Neural progenitor cell (in vitro differentiated cells): ENCODE measurements at regions not wholly inside any gene's neighbourhood (a gene's known extent, or its start where the extent isn't known, plus 50 kb on each side); places are given as distances from the start of the nearest gene placed in this dataset.

Experiments
- DNase-seq: peaks from one replicate; pipeline ENCODE4 v3.0.0-alpha.2; 2016; ENCODE audit warnings: low spot score
- H2AFZ ChIP-seq: fragments of 200-600 bp; sonication (generic); replicated peaks from 2 replicates; pipeline ENCODE4 v1.6.1; 2016; ENCODE audit warnings: antibody characterized with exemption
- H3F3A ChIP-seq: fragments of 200-600 bp; sonication (generic); 2 replicates; pipeline ENCODE4 v1.6.1; 2016; ENCODE audit warnings: antibody characterized with exemption, low read depth
- H3K27ac ChIP-seq: fragments of 200-600 bp; sonication (generic); 2 replicates; pipeline ENCODE4 v1.5.1; 2016; ENCODE audit warnings: mild to moderate bottlenecking
- H3K27me3 ChIP-seq: fragments of 200-600 bp; sonication (generic); 2 replicates; pipeline ENCODE4 v1.6.1; 2016; ENCODE audit warnings: mild to moderate bottlenecking, moderate library complexity
- H3K36me3 ChIP-seq: fragments of 200-600 bp; sonication (generic); 2 replicates; pipeline ENCODE4 v1.5.1; 2016
- H3K4me1 ChIP-seq: fragments of 200-600 bp; sonication (generic); 2 replicates; pipeline ENCODE4 v1.6.1; 2016; ENCODE audit warnings: mixed run types
- H3K4me2 ChIP-seq: fragments of 200-600 bp; sonication (generic); 2 replicates; pipeline ENCODE4 v1.6.1; 2016
- H3K4me3 ChIP-seq: fragments of 200-600 bp; sonication (generic); 2 replicates; pipeline ENCODE4 v1.5.1; 2016
- H3K79me2 ChIP-seq: fragments of 200-600 bp; sonication (generic); 2 replicates; pipeline ENCODE4 v1.6.1; 2016; ENCODE audit warnings: low read depth
- H3K9ac ChIP-seq: fragments of 200-600 bp; sonication (generic); 2 replicates; pipeline ENCODE4 v1.6.1; 2016
- H3K9me3 ChIP-seq: fragments of 200-600 bp; sonication (generic); 2 replicates; pipeline ENCODE4 v1.5.1; 2016; ENCODE audit warnings: low read depth
- H4K20me1 ChIP-seq: fragments of 200-600 bp; sonication (generic); 2 replicates; pipeline ENCODE4 v1.6.1; 2016; ENCODE audit warnings: low read depth
- H3K27ac Mint-ChIP-seq: 3 replicates; pipeline ENCODE4 v1.8.0; 2021; ENCODE audit warnings: mixed read lengths
- H3K27me3 Mint-ChIP-seq: 2 replicates; pipeline ENCODE4 v1.8.0; 2022; ENCODE audit warnings: low read depth, mild to moderate bottlenecking, inconsistent platforms, moderate library complexity, mixed read lengths; ENCODE audit not compliant: insufficient read depth
- H3K36me3 Mint-ChIP-seq: 3 replicates; pipeline ENCODE4 v1.8.0; 2021; ENCODE audit warnings: mixed read lengths
- H3K4me1 Mint-ChIP-seq: 3 replicates; pipeline ENCODE4 v1.8.0; 2021; ENCODE audit warnings: mixed read lengths
- H3K4me3 Mint-ChIP-seq: 3 replicates; pipeline ENCODE4 v1.8.0; 2021; ENCODE audit warnings: mild to moderate bottlenecking, moderate library complexity, mixed read lengths
- H3K9me3 Mint-ChIP-seq: 3 replicates; pipeline ENCODE4 v1.8.0; 2020; ENCODE audit warnings: mixed read lengths
- EZH2 ChIP-seq: fragments of 200-600 bp; sonication (generic); IDR thresholded peaks from 2 replicates; pipeline ENCODE4 v1.6.1; 2017; ENCODE audit warnings: antibody characterized with exemption, mild to moderate bottlenecking, moderate library complexity
- EZH2phosphoT487 ChIP-seq: fragments of 200-600 bp; sonication (generic); IDR thresholded peaks from 2 replicates; pipeline ENCODE4 v1.6.1; 2017; ENCODE audit warnings: antibody characterized with exemption
- TF ChIP-seq, protein P1 (sequence below): fragments of 200-600 bp; sonication (generic); IDR thresholded peaks from 2 replicates; pipeline ENCODE4 v1.5.1; 2017; ENCODE audit warnings: antibody characterized with exemption, mild to moderate bottlenecking

DNA sequence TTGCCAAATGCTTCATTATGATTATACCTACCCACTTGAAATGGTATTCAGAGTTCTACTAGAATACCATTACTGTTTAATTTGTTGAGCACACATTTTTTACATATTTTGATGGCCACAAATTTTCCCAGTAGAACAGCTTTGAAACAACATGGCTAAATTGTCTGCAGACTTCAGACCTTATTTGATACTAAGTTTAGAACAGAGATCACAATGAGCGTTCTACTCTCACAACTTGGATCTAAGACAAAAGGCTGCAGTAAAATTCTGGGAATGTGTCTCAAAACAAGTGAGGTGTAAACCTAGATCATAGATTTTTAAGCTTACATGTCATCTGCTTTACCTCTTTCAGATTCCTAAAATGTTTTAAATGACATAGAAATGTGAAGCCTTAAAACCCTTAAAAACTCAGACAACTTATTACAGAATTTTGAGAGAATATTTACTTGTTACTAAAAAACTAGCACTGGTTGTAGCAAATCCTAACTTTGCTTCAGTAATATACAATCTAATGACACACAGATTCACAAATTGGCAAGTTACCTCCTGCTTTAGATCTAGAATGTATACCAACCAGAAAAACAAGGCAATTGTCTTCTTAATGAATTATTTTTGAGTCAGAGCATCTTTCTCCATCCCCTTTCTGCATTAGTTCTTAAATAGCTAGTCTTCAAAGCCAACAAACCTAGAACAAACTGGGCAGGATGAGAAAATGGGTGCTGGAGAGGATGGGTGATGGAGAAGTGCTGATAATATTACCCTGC lies 243.3 kb downstream of the SLC7A11 start:
- Mint-ChIP-seq H3K4me3 (no peak overlapping the region), H3K36me3 (no peaks in the 10 kb centered on the region), H3K4me1 (peaks cover 5% of the 10 kb centered on the region), H3K27me3 (peaks cover 3% of the 10 kb centered on the region), H3K9me3 (no peaks in the 10 kb centered on the region), H3K27ac (no peak overlapping the region)
- peaks cover 7% of the 10 kb centered on the region for H3K4me1 ChIP-seq
- no peak overlapping the region for H3K4me3 ChIP-seq
- no peaks in the 10 kb centered on the region for H4K20me1 ChIP-seq
- DNase-seq, result no peak
- H3K36me3 ChIP-seq, result no peaks in the 10 kb centered on the region
- no peaks in the 10 kb centered on the region for H3K9me3 ChIP-seq
- TF ChIP-seq EZH2 (no peak), EZH2phosphoT487 (no peak)
- TF ChIP-seq, protein P1, sequence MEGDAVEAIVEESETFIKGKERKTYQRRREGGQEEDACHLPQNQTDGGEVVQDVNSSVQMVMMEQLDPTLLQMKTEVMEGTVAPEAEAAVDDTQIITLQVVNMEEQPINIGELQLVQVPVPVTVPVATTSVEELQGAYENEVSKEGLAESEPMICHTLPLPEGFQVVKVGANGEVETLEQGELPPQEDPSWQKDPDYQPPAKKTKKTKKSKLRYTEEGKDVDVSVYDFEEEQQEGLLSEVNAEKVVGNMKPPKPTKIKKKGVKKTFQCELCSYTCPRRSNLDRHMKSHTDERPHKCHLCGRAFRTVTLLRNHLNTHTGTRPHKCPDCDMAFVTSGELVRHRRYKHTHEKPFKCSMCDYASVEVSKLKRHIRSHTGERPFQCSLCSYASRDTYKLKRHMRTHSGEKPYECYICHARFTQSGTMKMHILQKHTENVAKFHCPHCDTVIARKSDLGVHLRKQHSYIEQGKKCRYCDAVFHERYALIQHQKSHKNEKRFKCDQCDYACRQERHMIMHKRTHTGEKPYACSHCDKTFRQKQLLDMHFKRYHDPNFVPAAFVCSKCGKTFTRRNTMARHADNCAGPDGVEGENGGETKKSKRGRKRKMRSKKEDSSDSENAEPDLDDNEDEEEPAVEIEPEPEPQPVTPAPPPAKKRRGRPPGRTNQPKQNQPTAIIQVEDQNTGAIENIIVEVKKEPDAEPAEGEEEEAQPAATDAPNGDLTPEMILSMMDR, result no peak
- H2AFZ ChIP-seq, result no peak overlapping the region
- peaks cover 7% of the 10 kb centered on the region for H3F3A ChIP-seq
- no peak overlapping the region for H3K27ac ChIP-seq
- H3K27me3 ChIP-seq, result no peaks in the 10 kb centered on the region
- H3K9ac ChIP-seq, result no peak overlapping the region
- no peak overlapping the region for H3K4me2 ChIP-seq
- H3K79me2 ChIP-seq, result no peaks in the 10 kb centered on the region

DNA sequence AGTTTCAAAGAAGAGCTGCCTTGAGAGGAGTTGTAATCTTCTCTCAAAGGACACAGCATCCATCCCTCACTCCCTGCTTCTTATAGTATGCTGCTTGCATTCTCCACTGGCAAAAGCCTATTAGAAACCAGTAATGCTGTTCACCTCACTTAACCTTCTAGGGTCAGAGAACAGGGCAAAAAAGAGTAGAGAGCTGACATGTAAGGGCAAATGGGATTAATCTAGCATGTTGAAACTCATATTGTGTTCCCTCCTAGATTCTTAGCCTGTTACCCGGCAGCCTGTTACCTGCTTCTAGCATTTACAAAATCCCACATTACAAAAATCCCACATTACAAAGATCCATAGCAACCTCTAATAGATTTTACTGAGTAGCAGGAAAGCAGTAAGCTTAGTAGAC lies 244.7 kb downstream of the SLC7A11 start:
- H3K27ac Mint-ChIP-seq, result no peak overlapping the region

DNA sequence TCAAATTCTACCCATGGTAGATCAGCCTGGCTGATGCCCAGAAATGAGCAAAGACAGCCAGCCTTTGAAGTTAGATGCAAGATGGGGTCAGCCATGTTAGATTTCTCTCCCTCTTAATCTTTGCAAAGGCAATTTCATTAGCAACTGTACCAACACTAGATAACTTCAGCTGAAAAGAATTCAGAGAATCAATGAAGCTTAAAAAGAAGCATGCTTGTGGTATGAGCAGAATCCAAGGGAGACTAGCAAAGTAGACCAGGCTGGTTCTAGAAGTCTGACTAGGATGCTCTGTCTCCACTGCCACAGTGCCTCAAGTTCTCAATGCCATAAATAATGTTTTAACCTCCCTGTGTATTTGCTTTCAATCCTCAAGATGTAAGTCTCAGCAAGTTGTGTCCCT lies 247.3 kb downstream of the SLC7A11 start:
- H3K4me3 Mint-ChIP-seq, result no peak overlapping the region
- H3K27me3 Mint-ChIP-seq, result peaks cover 3% of the 10 kb centered on the region
- no peaks in the 10 kb centered on the region for H3K36me3 ChIP-seq
- H3K27ac Mint-ChIP-seq, result no peak overlapping the region
- DNase-seq, result no peak
- TF ChIP-seq, protein P1, result no peak
- TF ChIP-seq EZH2, result no peak
- TF ChIP-seq EZH2phosphoT487, result no peak
- no peaks in the 10 kb centered on the region for H3K36me3 Mint-ChIP-seq
- H3K9me3 Mint-ChIP-seq, result no peaks in the 10 kb centered on the region
- H3K27ac ChIP-seq, result no peak overlapping the region
- H3F3A ChIP-seq, result peaks cover 7% of the 10 kb centered on the region
- no peaks in the 10 kb centered on the region for H3K79me2 ChIP-seq
- no peak overlapping the region for H3K4me2 ChIP-seq
- no peaks in the 10 kb centered on the region for H3K27me3 ChIP-seq
- H3K4me3 ChIP-seq, result no peak overlapping the region
- H4K20me1 ChIP-seq, result no peaks in the 10 kb centered on the region
- H2AFZ ChIP-seq, result no peak overlapping the region
- H3K9ac ChIP-seq, result no peak overlapping the region
- no peaks in the 10 kb centered on the region for H3K9me3 ChIP-seq
- peaks cover 7% of the 10 kb centered on the region for H3K4me1 ChIP-seq
- H3K4me1 Mint-ChIP-seq, result peaks cover 5% of the 10 kb centered on the region

More for the DNA sequence above, 244.7 kb downstream of the SLC7A11 start:
- no peaks in the 10 kb centered on the region for H3K36me3 ChIP-seq
- Mint-ChIP-seq H3K36me3 (no peaks in the 10 kb centered on the region), H3K9me3 (no peaks in the 10 kb centered on the region), H3K4me3 (no peak overlapping the region), H3K27me3 (peaks cover 3% of the 10 kb centered on the region), H3K4me1 (peaks cover 5% of the 10 kb centered on the region)
- no peak overlapping the region for H3K4me3 ChIP-seq
- H4K20me1 ChIP-seq, result no peaks in the 10 kb centered on the region
- H3K27ac ChIP-seq, result no peak overlapping the region
- H3K4me2 ChIP-seq, result no peak overlapping the region
- H3K27me3 ChIP-seq, result no peaks in the 10 kb centered on the region
- no peaks in the 10 kb centered on the region for H3K9me3 ChIP-seq
- H3K9ac ChIP-seq, result no peak overlapping the region
- H3F3A ChIP-seq, result peaks cover 7% of the 10 kb centered on the region
- TF ChIP-seq, protein P1, result no peak
- TF ChIP-seq EZH2phosphoT487 (no peak), EZH2 (no peak)
- DNase-seq, result peak; percentile 48
- H3K79me2 ChIP-seq, result no peaks in the 10 kb centered on the region
- H3K4me1 ChIP-seq, result peaks cover 7% of the 10 kb centered on the region
- H2AFZ ChIP-seq, result no peak overlapping the region
